NCI-H226 (cell line): ENCODE measurements at regions not wholly inside any gene's neighbourhood (a gene's known extent, or its start where the extent isn't known, plus 50 kb on each side); places are given as distances from the start of the nearest gene placed in this dataset.
"Not testable (repeated sequence)": the region's sequence is repeated elsewhere in the genome, so short reads cannot be mapped to it uniquely, and the experiment has no call there.

Source experiments
- DNase-seq: peaks from one replicate; pipeline ENCODE4 v3.0.0-alpha.2; 2015

- DNase-seq: no peak
Observed at GRCh38 chr12:129959889-129960288, 56.1 kb upstream of the TMEM132D start.

GRCh38 chr12:129961091-129961490 lies 57.3 kb upstream of the TMEM132D start:
- no peak for DNase-seq

DNA sequence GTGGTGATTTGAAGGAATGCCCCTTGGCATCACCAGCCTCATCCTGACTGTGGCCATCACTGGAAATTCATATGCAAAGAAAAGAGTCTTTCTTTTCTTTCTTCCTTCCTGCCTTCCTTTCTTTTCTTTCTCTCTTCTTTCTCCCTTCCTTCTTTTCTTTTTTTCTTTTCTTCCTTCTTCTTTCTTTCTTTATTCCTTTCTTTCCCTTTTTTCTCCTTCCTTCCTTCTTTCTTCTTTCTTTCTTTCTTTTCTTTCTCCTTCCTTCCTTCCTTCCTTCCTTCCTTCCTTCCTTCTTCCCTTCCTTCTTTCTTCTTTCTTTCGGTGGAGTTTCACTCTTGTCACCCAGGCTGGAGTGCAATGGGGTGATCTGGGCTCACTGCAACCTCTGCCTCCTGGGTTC lies 58.0 kb upstream of the TMEM132D start:
- DNase-seq: no peak

DNA sequence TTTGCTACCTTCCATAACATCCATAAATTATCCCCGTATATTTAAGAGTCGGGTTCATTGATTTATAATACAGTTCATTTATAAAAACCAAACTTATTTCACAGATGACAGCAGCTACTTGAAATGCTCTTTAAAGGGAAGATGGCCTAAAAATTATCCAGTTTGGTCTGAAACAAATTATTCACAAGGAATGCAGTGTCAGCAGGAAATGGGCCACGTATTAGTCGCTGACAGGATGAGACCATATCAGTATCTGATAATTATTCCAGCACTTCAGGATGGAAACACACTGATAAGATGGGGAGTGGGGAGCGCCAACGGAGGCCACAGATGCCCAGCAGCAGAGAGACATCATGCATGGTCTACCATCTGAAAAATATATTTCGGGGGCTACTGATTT lies 60.5 kb upstream of the TMEM132D start:
- no peak for DNase-seq

GRCh38 chr12:129964826-129965457 lies 61.1 kb upstream of the TMEM132D start:
- no peak for DNase-seq

DNA sequence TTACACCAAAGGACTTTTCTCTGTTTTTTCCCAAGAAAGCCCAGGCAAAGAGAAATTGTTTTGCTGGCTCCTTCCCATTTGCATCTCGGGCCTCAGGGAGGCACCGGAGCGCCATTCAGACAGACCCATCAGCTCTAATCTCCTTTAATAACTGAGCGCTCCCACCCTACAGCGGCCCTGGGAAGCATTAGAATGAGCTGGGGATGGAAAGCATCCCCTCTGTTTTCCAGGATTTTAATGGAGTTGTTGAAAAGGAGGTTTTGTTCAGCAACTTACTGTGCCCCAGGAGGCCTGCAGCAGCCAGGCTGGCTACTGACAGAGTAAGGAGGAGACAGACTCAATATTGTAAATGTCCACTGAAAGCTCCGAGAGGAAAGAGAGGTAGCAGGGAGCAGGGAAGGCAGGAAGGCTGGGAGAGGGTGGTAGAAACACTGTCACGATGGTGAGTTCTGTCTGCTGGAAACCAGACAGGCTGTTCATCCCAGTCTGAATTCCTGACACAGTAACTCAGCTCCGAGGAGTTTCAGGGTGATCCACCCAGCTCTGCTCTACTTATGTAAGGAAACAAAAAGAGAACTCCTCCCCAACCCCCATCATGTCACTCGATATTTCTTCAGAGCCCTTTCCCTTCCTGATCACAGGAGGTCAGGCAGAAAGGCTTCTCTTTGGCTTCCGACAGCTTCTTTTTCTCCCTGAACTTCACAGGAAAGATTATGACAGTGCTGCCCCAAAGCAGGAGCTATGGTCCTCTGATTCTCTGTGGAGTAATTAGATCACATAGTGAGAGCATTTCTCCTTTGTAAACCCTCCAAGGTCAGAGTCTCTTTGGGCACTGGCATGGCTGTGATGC lies 62.5 kb upstream of the TMEM132D start:
- DNase-seq: no peak

- no peak for DNase-seq
Observed at GRCh38 chr12:129971721-129972120, 67.9 kb upstream of the TMEM132D start.

GRCh38 chr12:129973236-129973961 lies 69.6 kb upstream of the TMEM132D start:
- no peak for DNase-seq

DNA sequence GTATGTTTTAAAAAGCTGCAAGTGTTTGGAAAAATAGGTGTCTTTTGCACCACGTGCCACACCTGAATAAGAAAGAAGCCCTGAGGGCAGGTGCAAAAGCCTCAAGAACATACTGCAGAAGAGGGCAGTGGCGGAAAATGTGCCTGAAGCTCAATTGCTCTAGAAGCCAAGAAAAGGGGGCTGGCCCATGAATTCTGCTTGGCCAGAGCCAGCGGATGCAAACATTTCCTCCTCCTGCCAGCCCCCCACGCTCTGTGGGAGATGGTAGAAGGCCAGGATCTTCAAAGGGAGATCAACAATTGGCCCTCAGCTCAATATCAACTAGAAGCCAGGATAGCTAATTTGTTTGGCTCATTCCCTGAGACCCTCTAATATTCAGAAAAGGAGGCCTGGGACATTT lies 80.3 kb upstream of the TMEM132D start:
- DNase-seq: no peak

GRCh38 chr12:129987841-129988240 lies 84.0 kb upstream of the TMEM132D start:
- DNase-seq: no peak

DNA sequence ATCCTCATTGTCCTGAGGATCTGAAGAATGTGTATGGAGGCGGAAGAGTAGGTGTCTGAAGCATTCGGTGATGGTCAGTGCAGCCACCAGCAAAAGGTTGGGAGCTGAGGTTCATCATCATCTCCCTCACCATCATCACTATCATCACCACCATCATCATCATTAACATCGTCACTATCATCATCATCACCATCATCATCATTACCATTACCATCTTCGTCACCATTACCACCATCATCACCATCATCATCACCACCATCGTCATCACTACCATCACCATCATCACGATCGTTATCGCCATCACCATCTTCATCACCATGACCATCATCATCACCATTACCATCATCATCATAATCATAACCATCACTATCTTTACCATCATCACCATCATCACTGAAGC lies 90.8 kb upstream of the TMEM132D start:
- no peak for DNase-seq

GRCh38 chr12:129997239-129997638 lies 93.4 kb upstream of the TMEM132D start:
- no peak for DNase-seq

GRCh38 chr12:130004310-130004877 lies 100.6 kb upstream of the TMEM132D start:
- not testable (repeated sequence) for DNase-seq

GRCh38 chr12:130007771-130008170 lies 103.9 kb upstream of the TMEM132D start:
- no peak for DNase-seq

- no peak for DNase-seq
Observed at GRCh38 chr12:130008241-130008640, 104.4 kb upstream of the TMEM132D start.

DNA sequence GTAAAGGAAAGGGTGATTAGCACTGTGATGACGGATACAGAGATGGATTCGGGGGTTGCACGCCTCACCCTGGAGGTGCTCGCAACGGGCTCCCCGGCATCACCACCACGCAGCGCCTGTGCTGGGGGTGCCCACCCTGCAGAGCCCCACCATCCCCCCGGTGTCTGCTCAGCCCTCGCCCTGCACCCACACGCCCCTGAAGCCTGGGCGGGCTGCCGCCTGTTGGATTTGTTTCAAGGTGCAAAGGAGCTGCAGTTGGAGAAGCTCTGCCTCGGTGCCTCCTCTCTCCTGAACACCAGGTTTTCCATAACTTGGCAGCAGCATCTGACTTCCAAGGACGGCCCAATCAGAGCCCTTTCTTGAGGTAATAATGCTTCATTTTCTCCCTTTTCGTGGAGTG lies 106.1 kb upstream of the TMEM132D start:
- no peak for DNase-seq

- no peak for DNase-seq
Observed at GRCh38 chr12:130011611-130012385, 108.0 kb upstream of the TMEM132D start.

DNA sequence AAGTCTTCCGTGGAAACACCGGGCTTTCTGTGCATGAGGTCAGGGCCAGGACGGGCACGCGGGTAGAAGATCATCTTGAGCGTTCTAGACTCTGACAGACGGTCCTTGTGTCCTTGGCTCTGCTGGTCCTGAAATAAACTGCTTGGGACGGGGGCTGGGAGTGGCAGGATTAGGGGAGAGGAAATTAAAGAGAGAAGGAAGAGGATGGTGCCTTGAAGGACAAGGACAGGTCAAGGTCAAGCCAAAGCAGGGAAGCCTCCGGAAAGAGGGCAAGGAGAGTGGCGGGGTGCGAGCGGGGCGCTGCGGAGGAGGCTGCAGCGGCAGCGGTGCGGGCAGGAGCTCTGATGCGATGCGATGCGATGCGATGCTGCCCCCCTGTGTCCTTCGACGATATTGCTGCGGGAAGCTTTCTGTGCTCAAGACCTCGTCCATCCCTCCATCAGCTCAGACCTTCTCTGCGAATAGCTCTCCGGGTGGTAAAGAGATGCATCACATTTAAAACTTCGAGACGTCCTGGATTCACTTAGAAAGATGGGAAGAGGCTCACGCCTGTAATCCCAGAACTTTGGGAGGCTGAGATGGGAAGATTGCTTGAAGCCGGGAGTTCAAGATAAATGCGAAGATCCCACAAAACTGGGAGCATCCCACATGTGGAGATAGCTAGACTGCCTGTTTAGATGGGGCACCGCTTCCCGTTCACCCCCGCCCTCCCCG lies 110.1 kb upstream of the TMEM132D start:
- DNase-seq: peak; percentile 14

DNA sequence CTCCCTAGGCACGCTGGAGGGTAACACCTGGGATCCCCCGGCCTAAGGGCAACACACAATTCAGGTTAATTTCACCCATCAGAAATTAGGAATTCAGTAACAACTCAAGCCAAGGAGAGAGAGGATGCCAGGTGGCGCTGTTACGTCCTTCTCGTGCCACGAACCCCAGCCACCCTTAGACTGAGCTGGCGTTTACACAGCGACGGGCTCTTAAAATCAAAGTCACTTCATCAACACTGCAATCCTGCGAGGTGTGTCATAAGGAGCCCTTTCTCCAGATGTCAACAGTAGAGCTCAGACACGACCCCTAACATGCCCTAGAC lies 110.6 kb upstream of the TMEM132D start:
- no peak for DNase-seq

- no peak for DNase-seq
Observed at GRCh38 chr12:130016194-130016593, 112.4 kb upstream of the TMEM132D start.

GRCh38 chr12:130016986-130017385 lies 113.2 kb upstream of the TMEM132D start:
- DNase-seq: no peak
